NCI-H2227 (cell line): ENCODE measurements at regions not wholly inside any gene's neighbourhood (a gene's known extent, or its start where the extent isn't known, plus 50 kb on each side); places are given as distances from the start of the nearest gene placed in this dataset.
A peak's percentile ranks its signal among the peaks of the same experiment; 100 is the strongest.

Experiments
- DNase-seq: peaks from one replicate; lab custom pipeline; 2025; ENCODE audit not compliant: unreplicated experiment; lab: John Stamatoyannopoulos, UW

DNA sequence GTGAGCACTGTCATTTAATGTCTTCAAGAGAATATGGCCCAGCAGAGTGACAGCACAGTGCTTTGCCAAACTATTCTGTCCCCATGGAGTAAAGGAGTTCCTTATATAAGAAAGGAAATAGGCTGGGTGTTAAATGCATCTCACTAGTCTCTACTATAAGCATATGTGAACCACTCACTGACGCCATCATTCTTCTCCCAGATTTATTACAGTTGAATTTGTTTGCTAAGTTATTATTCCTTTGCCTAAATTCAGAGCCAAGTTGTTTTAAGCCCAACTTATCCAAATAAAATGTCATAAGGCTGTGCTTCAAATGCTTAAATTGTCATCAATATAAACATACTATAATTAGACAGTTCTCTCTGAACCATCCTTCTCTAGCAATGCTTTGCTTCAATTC is 151.6 kb downstream of the KCNA5 start:
- DNase-seq, result no peak

DNA sequence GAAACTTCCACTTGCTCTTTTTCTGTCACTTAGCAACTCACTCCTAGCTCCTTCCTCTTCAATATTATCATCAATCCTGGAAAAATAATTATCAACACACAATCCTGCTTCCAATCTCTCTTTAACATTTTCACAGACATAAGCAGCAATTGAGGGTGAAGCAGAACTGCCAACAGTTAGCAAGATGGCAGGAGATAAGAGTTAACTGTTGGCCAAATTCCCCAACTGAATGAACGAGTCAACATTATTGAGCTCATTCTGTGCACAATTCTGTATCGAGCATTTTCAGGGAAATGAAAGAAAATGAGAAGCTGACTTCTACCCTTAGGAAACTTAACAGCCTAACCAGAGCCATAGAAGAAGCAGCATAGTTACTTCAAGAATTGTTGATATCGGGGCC is 152.0 kb downstream of the KCNA5 start:
- DNase-seq, result no peak

DNA sequence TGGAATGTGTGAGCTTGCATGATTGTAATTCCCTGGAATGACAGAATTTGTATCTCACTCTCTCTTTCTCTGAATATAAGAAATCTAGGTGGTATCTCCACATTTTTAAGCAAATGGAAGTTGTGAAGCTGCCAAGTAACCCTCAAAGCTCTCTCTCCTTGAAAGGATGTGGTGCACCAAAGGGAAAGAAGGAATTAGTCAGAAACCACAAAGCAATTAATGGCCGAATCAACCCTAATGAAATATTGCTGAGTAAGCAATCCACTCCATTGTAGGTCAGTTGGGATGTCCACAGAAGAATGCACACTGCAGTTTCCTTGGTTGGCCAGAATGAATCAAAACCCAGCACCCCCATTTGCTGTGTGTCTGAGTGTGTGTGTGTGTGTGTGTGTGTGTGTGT is 153.5 kb downstream of the KCNA5 start:
- no peak for DNase-seq

DNA sequence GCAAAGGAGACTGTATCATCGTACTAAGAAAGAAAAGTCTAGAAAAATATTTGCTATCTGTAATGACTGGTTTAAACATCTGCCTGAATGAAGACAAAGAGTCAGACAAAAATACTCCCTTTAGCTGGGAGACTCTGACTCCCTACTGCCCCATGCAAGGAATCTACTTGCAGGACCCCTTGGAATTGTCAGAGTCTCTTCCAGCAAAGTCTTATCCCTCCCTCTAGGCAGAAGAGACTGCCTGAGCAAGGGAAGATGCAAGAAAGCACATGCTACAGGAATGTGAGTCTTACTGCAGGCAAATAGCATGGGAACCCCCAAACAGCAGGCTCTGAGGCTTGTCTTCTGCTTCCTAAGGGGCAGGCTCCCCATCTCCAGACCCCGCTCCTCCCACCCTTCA is 154.0 kb downstream of the KCNA5 start:
- DNase-seq, result no peak

DNA sequence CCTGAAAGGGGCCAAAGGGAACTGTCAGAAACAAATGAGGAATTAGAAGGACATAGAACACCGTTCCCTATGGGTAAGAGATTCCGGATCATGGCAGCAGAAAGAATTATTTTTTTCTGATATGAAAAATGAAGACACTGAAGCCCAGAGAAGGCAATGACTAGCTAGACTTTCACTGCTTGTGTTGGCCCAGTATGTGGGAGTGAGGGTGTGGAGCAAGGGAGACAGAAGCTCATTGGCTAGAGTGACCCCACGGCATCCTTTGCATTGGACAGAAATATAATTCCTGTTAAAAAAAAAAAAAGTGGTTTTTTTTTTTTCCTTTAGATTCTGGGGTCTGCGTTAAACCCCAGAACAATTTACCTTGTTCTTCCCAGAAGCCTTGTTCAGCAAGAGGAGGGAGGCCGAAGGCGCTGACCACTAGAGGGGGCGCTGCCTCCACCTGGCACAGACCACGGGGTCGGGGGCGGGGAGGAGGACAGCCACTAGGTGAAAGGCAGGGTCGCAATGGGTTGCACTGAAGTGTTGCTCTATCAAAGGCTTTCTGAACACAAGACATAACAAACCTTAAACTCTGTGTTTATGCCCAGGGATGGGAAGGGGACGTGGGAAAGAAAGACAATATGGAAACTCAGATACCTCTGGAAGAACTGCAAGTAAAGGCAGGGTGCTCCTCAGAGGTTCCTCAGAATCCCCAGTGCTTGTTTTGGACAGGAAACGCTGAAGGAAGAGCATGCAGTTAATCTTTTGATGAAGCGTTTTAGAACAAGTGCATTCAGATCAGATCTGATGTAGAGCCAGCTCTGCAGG is 156.8 kb downstream of the KCNA5 start:
- peak; percentile 1 for DNase-seq

DNA sequence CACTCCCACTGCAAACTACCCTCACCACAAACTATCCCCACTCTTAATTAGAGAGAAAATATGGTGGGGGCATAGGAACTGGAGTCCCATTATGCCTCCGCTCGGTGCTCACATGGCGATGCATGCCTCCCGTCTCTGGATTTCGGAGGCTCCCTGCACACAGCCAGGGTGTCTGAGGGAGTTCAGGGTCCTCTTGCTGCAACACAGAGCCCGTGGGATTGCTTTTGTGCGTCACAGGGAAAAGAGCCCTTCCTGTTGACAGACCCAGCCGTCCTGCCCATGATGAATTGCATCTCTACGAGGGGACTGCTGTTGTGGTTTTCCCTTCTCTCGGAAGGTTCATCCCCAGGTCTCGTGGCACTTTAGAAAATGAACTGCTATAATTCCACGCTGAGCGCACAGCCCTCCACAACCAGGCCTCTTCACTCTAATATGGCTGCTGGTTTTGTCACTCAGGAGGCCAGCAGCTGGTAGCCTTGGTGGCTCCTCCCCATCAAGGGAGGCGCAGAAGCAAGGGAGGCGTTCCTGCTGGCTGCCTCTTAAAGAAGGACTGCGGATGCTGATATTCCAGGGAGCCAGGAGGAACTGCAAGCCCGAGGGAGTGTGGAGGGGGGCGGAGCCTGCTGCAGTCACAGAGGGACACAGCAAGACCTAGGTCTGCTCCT is 158.0 kb downstream of the KCNA5 start:
- DNase-seq, result peak; percentile 43

DNA sequence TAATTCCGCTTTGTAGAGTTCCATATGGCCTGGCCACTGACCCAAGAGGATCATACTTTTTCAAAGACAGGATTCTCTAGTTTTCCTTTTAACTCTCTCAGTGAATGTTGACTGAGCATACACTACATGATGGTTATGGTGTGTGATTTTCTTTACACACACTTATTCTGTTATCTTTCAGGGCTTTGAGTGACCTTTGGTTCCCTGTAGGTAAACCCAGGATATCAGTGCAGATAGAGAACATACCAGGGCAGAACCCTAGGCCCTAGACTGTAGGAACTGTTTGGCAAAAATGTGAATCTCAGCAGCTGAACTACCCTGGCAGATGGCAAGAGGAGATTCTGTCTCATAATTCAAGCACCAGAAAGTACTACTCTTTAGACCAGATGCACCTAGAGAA is 159.6 kb downstream of the KCNA5 start:
- no peak for DNase-seq

DNA sequence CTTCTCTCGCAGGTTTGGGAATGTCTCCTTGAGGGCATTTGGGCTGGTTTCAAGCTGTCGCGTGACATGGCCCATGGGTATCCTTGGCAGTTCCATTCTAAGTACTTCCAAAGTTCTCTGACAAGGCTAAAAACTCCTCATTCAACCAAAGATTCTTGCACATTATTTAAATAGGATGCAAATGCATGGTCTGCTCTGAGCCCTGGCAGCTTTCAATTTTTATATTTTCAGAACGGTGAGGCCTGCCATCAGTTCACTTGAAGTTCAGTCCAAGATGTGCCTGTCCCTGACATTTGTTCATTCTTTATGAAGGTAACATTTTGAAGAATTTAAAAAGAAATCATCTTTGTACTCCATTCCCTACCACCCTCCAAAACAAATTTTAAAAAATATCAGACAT is 160.0 kb downstream of the KCNA5 start:
- no peak for DNase-seq

DNA sequence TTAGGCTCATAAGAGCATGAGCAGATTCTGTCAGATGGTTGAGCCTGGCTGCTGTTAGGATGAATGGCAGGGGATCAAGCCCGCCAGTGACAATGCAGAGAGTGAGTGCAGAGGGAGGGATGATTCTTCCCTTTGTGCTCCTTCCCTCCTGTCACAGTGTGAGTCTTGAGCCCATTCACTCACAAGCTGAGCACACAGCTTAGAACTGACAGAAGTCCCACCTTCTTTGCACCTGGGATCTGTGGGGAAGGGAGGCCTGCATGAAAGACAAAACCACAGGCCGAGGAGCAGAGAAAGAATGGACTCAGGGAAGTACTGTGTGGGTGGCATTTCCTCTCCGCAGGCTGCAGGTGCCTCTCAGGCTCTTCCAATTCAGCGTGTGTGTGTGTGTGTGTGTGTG is 160.6 kb downstream of the KCNA5 start:
- DNase-seq, result no peak

DNA sequence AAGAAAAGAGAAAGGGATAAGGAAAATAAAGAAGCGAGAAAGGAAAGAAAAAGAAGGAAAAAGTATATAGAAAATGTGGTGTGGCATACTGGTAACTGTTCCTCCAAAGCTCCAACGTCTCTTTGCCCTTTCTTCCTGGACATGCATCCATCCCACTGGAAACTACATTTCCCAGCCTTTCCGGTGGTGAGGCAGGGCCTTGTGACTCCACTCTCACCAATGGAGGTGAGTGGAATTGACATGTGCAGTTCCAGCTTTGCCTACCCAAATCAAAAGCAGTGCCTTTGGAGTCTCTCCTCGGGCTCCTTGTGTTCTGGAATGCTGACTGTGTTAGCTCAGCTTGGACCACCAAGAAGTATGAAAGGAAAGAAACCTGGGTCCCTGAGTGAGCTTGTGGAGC is 161.2 kb downstream of the KCNA5 start:
- no peak for DNase-seq

DNA sequence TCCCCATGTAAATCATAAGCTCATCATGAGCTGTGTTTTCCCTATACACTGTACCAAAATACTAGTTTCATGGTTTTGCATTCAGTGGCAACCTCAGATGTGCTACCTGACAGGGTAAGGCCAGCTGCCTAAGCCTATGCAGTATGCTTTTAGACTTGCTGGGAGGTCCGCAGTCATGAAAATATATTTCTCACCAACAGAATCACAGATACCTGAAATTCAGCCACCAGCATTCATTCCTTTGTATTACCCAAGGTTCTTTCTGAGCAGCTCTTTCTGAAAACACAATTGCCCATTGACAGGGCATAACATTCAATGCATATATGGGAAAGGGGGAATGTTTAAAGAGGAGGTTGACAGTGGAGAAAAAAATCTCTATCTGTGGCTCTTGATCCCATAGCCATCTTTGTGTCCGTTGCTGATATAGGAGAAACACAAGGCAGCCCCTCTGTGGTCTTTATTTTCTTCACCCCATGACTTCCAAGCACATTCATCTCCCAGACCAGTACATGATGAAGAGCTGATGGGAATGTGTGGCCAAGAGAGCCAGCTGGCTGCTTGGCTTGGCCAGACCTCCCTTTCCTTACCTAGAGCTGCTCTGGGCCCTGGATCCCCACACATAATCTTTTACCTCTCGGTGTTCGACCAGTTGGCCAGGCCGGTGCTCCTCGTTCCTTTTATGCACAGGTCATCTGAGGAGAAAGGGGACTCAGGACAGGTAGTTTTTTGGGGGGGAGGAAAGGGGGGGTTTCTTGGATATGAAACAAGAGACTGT is 162.9 kb downstream of the KCNA5 start:
- no peak for DNase-seq

DNA sequence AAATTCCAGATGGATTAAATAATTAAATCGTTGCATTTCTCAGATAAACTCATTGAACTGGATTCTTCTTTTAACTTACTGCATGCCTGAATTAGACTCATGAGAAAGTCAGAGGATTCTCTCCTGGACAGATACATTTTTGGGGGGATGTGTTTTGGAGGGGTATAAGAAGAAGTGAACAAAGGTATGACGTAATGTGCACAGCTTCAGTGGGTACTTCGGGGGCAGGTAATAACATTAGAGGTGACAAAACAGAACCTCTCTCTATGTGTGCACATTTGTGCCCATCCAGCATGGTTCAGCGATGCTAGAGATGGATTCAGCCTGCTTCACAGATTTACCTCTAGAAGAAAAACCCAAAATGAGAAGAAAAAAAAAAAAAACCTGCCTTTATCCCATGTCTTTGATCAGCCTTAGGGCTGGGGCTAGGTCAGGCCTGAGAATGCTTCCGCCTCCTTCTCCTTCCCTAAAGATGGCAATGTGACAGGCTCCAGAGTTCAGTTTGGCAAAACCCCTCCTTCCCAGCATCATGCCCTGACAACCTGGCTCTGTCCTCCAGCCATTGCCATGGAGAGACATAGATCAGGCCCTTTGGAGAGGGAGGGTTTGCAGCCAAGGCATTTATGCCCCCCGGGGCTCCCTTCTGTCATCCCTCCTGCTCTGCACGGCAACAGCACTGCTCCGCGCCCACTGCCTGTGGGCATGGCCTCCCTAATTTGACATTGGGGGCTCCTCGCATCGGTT is 166.7 kb downstream of the KCNA5 start:
- DNase-seq, result no peak

DNA sequence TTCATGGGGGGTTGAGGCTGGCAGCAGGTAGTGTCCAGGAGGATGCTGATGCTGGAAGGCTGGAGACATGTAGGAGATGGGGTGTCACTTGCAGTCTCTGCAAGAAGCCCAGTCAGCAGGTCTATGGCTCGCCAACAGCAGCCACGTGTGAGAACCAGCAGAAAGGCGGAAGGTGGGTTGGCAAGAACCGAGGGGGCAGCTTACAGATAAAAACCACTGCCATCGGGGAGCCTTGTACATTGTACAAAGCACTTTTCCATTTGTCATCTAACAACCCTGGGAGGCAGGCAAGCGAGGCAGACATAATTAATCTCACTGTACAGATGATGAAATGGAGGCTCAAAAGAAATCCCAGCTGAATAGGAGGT is 167.2 kb downstream of the KCNA5 start:
- no peak for DNase-seq

DNA sequence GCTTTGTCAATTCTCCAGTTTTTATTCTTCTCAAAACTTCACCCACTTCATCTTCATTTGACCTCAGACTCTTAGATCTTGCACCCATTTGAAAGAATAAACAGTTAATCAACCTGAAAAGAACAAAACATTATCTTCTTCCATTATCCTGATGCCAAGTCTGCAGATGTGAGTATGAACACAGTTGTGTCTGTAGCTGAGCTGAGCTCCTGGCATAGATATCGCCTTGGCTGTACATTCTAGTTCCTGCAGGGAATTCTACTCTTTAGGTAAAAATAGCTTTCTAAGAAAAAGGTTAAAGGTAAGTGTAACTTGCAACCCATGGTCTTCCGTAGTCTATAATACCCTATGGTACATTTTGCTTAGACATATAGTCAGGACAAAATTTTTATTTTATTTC is 169.7 kb downstream of the KCNA5 start:
- DNase-seq, result no peak

DNA sequence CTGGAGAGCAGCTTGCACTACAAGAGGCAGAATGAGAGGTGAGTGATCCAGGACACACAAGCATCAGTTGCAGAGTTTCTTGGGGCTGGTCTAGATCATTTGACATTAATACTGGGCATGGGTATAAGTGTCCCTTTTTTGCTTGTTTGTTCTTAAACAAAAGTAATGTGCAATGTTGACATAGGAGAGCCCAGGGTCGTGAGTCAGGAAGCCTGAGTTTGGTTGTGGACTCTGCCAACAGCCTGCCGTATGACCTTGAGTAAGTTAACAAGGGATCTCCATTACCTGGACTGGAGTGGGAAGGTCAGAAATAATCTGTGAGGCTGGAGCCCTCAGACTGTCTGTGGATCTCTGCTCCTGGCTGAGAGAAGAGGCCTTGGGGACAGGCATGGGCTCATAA is 170.3 kb downstream of the KCNA5 start:
- DNase-seq, result no peak

DNA sequence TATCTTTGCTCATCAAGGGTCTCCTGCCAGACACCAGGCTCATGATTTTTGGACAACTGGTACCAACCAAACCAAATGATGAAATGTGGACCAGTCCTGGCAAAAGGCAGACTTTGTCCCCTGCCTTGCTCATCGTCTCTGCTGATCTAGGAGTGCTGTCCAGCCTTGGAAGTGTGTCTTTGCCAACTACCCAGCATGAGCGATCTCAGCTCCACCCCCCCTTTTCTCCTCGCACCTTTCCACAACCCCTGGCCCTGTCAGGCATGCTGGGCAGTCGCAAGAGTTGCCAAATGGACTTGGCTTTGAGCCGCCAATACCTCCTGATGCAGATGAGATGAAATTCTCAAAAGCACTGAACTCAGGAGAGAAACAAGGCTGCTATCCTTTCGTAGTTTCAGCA is 174.3 kb downstream of the KCNA5 start:
- no peak for DNase-seq

DNA sequence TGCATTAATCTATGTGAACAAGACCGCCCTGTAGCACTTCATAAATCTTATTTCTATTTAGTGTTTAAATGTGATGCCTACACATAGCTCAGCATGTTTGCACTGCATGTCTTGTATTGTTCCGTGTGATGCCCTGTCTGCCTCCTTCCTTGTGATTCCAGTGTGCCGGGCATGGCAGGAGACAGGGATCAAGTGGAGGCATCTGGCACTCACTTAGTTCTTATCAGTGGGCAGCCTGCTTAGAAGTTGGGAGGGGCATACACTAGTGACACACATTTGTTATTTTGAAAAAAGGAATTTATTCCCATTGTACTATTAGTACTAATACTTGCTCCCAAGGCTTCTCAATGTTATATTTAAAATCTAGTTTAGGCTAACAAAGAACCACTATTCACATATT is 176.4 kb downstream of the KCNA5 start:
- DNase-seq, result no peak

DNA sequence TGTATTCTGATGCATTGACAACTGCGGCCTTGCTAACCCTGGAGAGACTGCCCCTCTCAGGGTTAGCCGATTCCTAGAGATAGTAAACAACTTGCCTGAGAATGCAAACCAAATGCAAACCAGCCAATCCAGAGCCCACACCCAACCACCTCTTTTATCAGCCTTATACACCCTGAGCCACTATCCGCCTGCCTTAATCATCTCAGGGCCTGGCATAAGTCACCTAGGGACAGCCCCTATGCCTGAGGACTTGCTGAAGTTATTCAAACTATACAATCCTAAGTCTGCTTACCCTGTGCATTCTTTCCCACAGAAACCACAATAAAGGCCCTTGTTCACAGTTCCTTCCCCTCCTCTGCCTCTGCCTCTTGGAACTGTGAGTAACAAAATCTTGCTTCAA is 177.2 kb downstream of the KCNA5 start:
- DNase-seq, result no peak

DNA sequence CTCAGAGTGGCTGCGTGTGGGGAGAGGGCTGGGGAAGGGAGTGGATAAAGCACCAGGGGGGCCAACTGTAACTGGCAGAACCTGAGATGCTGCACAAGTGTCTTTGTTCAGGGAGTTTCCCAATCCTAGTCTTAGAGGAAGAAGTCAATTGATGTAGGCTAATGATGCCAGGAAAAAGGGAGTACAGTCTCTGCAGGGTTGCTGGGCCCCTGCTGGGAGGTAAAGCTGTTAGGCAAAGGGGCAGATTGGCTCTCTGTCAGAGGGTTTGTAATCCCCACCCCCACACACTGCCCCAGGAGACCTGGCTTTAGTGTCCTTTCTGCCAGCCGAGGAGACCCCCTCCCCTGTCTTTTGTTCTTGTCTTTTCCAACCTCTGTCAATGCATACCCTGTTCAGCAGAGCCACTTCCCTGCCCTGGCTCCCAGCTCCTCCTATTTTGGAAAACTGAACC is 178.4 kb downstream of the KCNA5 start:
- peak; percentile 21 for DNase-seq

DNA sequence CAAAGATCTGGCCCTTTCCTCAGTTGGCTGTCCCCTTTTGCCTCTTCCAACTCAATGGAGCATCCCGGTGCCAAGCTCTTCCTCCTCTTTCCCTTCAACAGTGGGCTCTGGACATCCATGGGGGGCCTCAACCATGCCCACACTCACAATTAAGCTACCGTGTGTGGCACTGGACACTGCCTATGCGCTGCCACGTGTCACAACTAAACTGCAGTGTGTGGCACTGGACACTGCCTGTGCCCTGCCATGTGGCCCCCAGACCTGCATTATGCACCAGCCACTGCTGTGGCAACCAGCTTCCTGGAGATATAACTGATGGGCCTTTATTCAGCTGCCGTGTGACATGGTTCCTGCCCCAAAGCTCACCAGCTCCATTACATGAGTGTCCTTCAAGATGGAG is 179.1 kb downstream of the KCNA5 start:
- DNase-seq, result no peak

DNA sequence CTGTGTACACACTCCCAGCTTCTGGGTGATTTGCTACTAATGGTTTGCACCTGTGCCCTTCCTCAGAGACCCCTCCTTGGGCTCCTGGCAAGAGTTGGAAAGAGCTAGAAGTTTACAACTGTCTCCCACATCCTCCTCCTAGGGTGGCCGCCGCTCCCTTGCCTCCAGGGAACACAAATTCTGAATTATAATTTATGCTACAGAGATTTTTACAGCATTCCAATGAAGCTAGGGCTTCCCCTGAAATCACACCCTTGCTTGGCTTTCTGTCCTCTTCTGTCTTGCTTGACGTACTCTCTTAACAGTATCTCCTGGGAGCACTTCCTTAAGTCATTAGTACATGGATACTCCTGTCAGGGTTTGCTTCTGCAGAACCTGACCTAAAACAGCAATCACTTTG is 180.2 kb downstream of the KCNA5 start:
- no peak for DNase-seq
